Hepatocyte (in vitro differentiated cells): ENCODE measurements at regions not wholly inside any gene's neighbourhood (a gene's known extent, or its start where the extent isn't known, plus 50 kb on each side); places are given as distances from the start of the nearest gene placed in this dataset.

Experiments
- DNase-seq: peaks from one replicate; pipeline ENCODE4 v3.0.0-alpha.2; 2016; ENCODE audit warnings: low spot score
- H2AFZ ChIP-seq: fragments of 200-600 bp; sonication (generic); 2 replicates; pipeline ENCODE4 v1.6.0; 2016; ENCODE audit warnings: antibody characterized with exemption, mild to moderate bottlenecking
- H3K27ac ChIP-seq: fragments of 200-600 bp; sonication (generic); 2 replicates; pipeline ENCODE4 v1.5.1; 2016; ENCODE audit warnings: mild to moderate bottlenecking
- H3K27me3 ChIP-seq: fragments of 200-600 bp; sonication (generic); 2 replicates; pipeline ENCODE4 v1.6.1; 2016
- H3K36me3 ChIP-seq: fragments of 200-600 bp; sonication (generic); replicated peaks from 2 replicates; pipeline ENCODE4 v1.5.1; 2016; ENCODE audit warnings: low read depth; ENCODE audit not compliant: insufficient read depth
- H3K4me1 ChIP-seq: fragments of 200-600 bp; sonication (generic); 2 replicates; pipeline ENCODE4 v1.5.1; 2016; ENCODE audit warnings: mild to moderate bottlenecking, moderate library complexity; ENCODE audit not compliant: insufficient read depth
- H3K4me2 ChIP-seq: fragments of 200-600 bp; sonication (generic); 2 replicates; pipeline ENCODE4 v1.6.0; 2016
- H3K4me3 ChIP-seq: fragments of 200-600 bp; sonication (generic); 2 replicates; pipeline ENCODE4 v1.5.1; 2016; ENCODE audit warnings: mild to moderate bottlenecking
- H3K79me2 ChIP-seq: fragments of 200-600 bp; sonication (generic); 2 replicates; pipeline ENCODE4 v1.6.0; 2017; ENCODE audit warnings: mild to moderate bottlenecking
- H3K9me2 ChIP-seq: fragments of 200-600 bp; sonication (generic); replicated peaks from 2 replicates; pipeline ENCODE4 v1.6.0; 2017; ENCODE audit warnings: mild to moderate bottlenecking; ENCODE audit not compliant: insufficient read depth
- H3K9me3 ChIP-seq: fragments of 200-600 bp; sonication (generic); 2 replicates; pipeline ENCODE4 v1.5.1; 2016; ENCODE audit warnings: low read depth, mild to moderate bottlenecking
- H4K20me1 ChIP-seq: fragments of 200-600 bp; sonication (generic); 2 replicates; pipeline ENCODE4 v1.6.0; 2016; ENCODE audit warnings: mild to moderate bottlenecking; ENCODE audit not compliant: insufficient read depth, poor library complexity, severe bottlenecking
- EZH2 ChIP-seq: fragments of 200-600 bp; sonication (generic); IDR thresholded peaks from 2 replicates; pipeline ENCODE4 v1.6.1; 2016; ENCODE audit warnings: antibody characterized with exemption, mild to moderate bottlenecking, borderline replicate concordance
- EZH2phosphoT487 ChIP-seq: fragments of 200-600 bp; sonication (generic); IDR thresholded peaks from one replicate; pipeline ENCODE4 v1.6.1; 2018; ENCODE audit warnings: antibody characterized with exemption, mild to moderate bottlenecking, low read depth, moderate library complexity; ENCODE audit not compliant: unreplicated experiment, severe bottlenecking
- WGBS: methylation state at CpG from one replicate; pipeline ENCODE4 v1.1.6; 2016; ENCODE audit warnings: low lambda C conversion rate; ENCODE audit errors: missing lambda C conversion rate; 5-methylcytosine and 5-hydroxymethylcytosine counted together
- TF ChIP-seq, protein P1 (sequence below): fragments of 200-600 bp; sonication (generic); IDR thresholded peaks from 2 replicates; pipeline ENCODE4 v1.5.1; 2016; ENCODE audit warnings: antibody characterized with exemption, mild to moderate bottlenecking; ENCODE audit not compliant: poor library complexity

- no peak overlapping the region for H3K4me2 ChIP-seq
- no peaks in the 10 kb centered on the region for H3K9me3 ChIP-seq
- DNase-seq, result no peak
- H2AFZ ChIP-seq, result no peak overlapping the region
- no peaks in the 10 kb centered on the region for H3K79me2 ChIP-seq
- TF ChIP-seq EZH2phosphoT487, result no peak
- TF ChIP-seq EZH2, result no peak
- TF ChIP-seq, protein P1, sequence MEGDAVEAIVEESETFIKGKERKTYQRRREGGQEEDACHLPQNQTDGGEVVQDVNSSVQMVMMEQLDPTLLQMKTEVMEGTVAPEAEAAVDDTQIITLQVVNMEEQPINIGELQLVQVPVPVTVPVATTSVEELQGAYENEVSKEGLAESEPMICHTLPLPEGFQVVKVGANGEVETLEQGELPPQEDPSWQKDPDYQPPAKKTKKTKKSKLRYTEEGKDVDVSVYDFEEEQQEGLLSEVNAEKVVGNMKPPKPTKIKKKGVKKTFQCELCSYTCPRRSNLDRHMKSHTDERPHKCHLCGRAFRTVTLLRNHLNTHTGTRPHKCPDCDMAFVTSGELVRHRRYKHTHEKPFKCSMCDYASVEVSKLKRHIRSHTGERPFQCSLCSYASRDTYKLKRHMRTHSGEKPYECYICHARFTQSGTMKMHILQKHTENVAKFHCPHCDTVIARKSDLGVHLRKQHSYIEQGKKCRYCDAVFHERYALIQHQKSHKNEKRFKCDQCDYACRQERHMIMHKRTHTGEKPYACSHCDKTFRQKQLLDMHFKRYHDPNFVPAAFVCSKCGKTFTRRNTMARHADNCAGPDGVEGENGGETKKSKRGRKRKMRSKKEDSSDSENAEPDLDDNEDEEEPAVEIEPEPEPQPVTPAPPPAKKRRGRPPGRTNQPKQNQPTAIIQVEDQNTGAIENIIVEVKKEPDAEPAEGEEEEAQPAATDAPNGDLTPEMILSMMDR, result no peak
- no peaks in the 10 kb centered on the region for H3K9me2 ChIP-seq
- no peaks in the 10 kb centered on the region for H3K4me1 ChIP-seq
- H3K4me3 ChIP-seq, result no peak overlapping the region
- no peaks in the 10 kb centered on the region for H3K27me3 ChIP-seq
- WGBS, result 83% methylated on average over 1 of the region's 1 CpG
- no peaks in the 10 kb centered on the region for H4K20me1 ChIP-seq
- no peak overlapping the region for H3K27ac ChIP-seq
- no peaks in the 10 kb centered on the region for H3K36me3 ChIP-seq
These were observed 204.8 kb upstream of the LDB2 start for GRCh38 chr4:17103231-17103630.

DNA sequence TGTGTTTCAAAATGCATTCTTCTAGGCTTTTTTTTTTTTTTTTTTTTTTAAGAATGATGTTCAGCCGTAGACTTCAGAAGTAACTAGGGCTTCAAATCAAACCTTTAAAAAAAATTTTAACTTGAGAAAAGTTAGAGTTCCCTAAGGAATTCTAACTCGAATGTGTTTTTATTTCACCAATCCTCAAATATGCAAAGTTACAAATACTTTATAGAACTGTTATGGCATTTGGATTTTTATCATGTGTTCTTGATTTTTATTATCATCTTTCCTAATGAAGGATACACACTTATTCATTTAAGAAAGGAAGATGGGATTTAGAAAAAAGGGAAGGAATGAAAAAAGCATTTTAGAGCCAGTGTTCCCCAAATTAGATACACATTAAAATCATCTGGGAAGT lies 200.6 kb upstream of the LDB2 start:
- Histone ChIP-seq H3K9me2 (no peaks in the 10 kb centered on the region), H3K79me2 (no peaks in the 10 kb centered on the region), H2AFZ (no peak overlapping the region), H3K4me3 (no peak overlapping the region), H4K20me1 (no peaks in the 10 kb centered on the region), H3K36me3 (no peaks in the 10 kb centered on the region), H3K9me3 (no peaks in the 10 kb centered on the region), H3K4me1 (no peaks in the 10 kb centered on the region), H3K27ac (no peak overlapping the region), H3K27me3 (no peaks in the 10 kb centered on the region), H3K4me2 (no peak overlapping the region)
- TF ChIP-seq EZH2phosphoT487 (no peak), EZH2 (no peak)
- TF ChIP-seq, protein P1, result no peak
- WGBS, result 67% methylated on average over 2 of the region's 2 CpGs
- DNase-seq, result no peak

- Histone ChIP-seq H4K20me1 (no peaks in the 10 kb centered on the region), H2AFZ (no peak overlapping the region), H3K27ac (no peak overlapping the region), H3K4me1 (no peaks in the 10 kb centered on the region), H3K9me3 (no peaks in the 10 kb centered on the region), H3K9me2 (no peaks in the 10 kb centered on the region), H3K79me2 (no peaks in the 10 kb centered on the region), H3K4me3 (no peak overlapping the region), H3K36me3 (no peaks in the 10 kb centered on the region), H3K27me3 (no peaks in the 10 kb centered on the region), H3K4me2 (no peak overlapping the region)
- DNase-seq, result no peak
- WGBS, result 76% methylated on average over 4 of the region's 4 CpGs
- TF ChIP-seq, protein P1, result no peak
- TF ChIP-seq EZH2 (no peak), EZH2phosphoT487 (no peak)
These were observed 200.0 kb upstream of the LDB2 start for GRCh38 chr4:17098401-17098800.

DNA sequence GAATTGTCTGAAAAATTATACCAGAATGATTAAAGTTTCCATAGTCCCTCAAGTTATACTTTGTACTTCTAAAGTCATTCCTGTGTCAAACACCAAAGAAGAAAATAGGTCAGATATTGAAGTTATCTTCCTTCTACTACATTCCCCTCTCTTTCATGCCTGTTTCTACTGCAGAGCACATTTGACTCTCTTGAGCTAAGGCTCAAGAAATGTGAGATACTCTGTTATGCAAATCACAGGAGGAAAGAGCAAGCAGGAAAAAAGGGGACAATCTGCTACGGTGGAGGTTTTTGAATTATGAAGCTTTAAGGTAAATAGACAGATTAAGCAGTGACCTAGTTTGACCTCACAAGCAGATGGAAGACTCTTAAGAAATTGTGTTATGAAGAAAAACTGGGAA lies 198.9 kb upstream of the LDB2 start:
- TF ChIP-seq EZH2 (no peak), EZH2phosphoT487 (no peak)
- TF ChIP-seq, protein P1, result no peak
- Histone ChIP-seq H3K4me1 (no peaks in the 10 kb centered on the region), H3K27me3 (no peaks in the 10 kb centered on the region), H3K4me3 (no peak overlapping the region), H3K27ac (no peak overlapping the region), H3K9me3 (no peaks in the 10 kb centered on the region), H3K79me2 (no peaks in the 10 kb centered on the region), H2AFZ (no peak overlapping the region), H4K20me1 (no peaks in the 10 kb centered on the region), H3K9me2 (no peaks in the 10 kb centered on the region), H3K4me2 (no peak overlapping the region), H3K36me3 (no peaks in the 10 kb centered on the region)
- WGBS, result 44% methylated on average over 1 of the region's 1 CpG
- no peak for DNase-seq
